Neural progenitor cell (in vitro differentiated cells): ENCODE measurements at regions not wholly inside any gene's neighbourhood (a gene's known extent, or its start where the extent isn't known, plus 50 kb on each side); places are given as distances from the start of the nearest gene placed in this dataset.

Experiments used
- EZH2 ChIP-seq: fragments of 200-600 bp; sonication (generic); IDR thresholded peaks from 2 replicates; pipeline ENCODE4 v1.6.1; 2017; ENCODE audit warnings: antibody characterized with exemption, mild to moderate bottlenecking, moderate library complexity
- EZH2phosphoT487 ChIP-seq: fragments of 200-600 bp; sonication (generic); IDR thresholded peaks from 2 replicates; pipeline ENCODE4 v1.6.1; 2017; ENCODE audit warnings: antibody characterized with exemption
- TF ChIP-seq, protein P1 (sequence below): fragments of 200-600 bp; sonication (generic); IDR thresholded peaks from 2 replicates; pipeline ENCODE4 v1.5.1; 2017; ENCODE audit warnings: antibody characterized with exemption, mild to moderate bottlenecking

DNA sequence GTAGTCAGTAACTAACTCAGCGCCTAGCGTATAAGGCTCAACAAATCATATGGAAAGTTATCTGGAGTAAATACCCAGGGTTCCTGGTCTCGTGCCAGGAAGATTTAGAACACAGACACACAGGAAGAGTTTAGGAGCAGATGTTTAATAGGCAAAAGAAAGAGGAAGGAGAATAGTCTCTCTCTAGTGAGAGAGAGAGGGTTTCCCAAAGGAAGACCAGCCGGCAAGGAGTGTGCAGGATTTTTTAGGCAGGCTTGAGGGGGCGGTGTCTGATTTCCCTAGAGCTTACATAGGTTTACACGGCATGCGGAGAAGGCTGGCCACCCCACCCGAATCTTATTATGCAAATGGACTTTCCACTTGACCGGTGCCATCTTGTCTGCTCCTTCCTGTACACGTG is 284.0 kb upstream of the FRG1 start:
- TF ChIP-seq EZH2 (no peak), EZH2phosphoT487 (no peak)
- TF ChIP-seq, protein P1, sequence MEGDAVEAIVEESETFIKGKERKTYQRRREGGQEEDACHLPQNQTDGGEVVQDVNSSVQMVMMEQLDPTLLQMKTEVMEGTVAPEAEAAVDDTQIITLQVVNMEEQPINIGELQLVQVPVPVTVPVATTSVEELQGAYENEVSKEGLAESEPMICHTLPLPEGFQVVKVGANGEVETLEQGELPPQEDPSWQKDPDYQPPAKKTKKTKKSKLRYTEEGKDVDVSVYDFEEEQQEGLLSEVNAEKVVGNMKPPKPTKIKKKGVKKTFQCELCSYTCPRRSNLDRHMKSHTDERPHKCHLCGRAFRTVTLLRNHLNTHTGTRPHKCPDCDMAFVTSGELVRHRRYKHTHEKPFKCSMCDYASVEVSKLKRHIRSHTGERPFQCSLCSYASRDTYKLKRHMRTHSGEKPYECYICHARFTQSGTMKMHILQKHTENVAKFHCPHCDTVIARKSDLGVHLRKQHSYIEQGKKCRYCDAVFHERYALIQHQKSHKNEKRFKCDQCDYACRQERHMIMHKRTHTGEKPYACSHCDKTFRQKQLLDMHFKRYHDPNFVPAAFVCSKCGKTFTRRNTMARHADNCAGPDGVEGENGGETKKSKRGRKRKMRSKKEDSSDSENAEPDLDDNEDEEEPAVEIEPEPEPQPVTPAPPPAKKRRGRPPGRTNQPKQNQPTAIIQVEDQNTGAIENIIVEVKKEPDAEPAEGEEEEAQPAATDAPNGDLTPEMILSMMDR = no peak
